H9 (cell line): ENCODE measurements at regions not wholly inside any gene's neighbourhood (a gene's known extent, or its start where the extent isn't known, plus 50 kb on each side); places are given as distances from the start of the nearest gene placed in this dataset.

Source experiments
- DNase-seq: peaks from one replicate; pipeline ENCODE4 v3.0.0-alpha.2; 2017
- H2AFZ ChIP-seq: one replicate; pipeline ENCODE4 v1.6.1; 2013; ENCODE audit warnings: mild to moderate bottlenecking, low read length, control low read depth, moderate library complexity
- H2AK5ac ChIP-seq: 2 replicates; pipeline ENCODE4 v1.6.1; 2013; ENCODE audit warnings: low read length, control low read depth, mixed read lengths; ENCODE audit not compliant: insufficient read length
- H2BK120ac ChIP-seq: one replicate; pipeline ENCODE4 v1.6.1; 2013; ENCODE audit warnings: low read depth, mild to moderate bottlenecking, low read length, control low read depth, inconsistent platforms; ENCODE audit not compliant: poor library complexity, severe bottlenecking
- H2BK12ac ChIP-seq: 2 replicates; pipeline ENCODE4 v1.6.1; 2013; ENCODE audit warnings: low read length, control low read depth, mixed read lengths, low read depth; ENCODE audit not compliant: insufficient read length
- H2BK15ac ChIP-seq: 2 replicates; pipeline ENCODE4 v1.6.1; 2013; ENCODE audit warnings: low read depth, low read length, control low read depth
- H2BK20ac ChIP-seq: one replicate; pipeline ENCODE4 v1.6.1; 2013; ENCODE audit warnings: low read depth, mild to moderate bottlenecking, low read length, control low read depth, inconsistent platforms; ENCODE audit not compliant: poor library complexity, severe bottlenecking
- H2BK5ac ChIP-seq: 2 replicates; pipeline ENCODE4 v1.6.1; 2013; ENCODE audit warnings: low read length, control low read depth, mixed read lengths; ENCODE audit not compliant: insufficient read length
- H3K14ac ChIP-seq: 2 replicates; pipeline ENCODE4 v1.6.1; 2013; ENCODE audit warnings: low read length, control low read depth; ENCODE audit not compliant: insufficient read depth
- H3K18ac ChIP-seq: 2 replicates; pipeline ENCODE4 v1.6.1; 2013; ENCODE audit warnings: low read depth, mild to moderate bottlenecking, mixed read lengths, low read length, control low read depth; ENCODE audit not compliant: insufficient read length
- H3K23ac ChIP-seq: 2 replicates; pipeline ENCODE4 v1.6.1; 2013; ENCODE audit warnings: low read length, control low read depth, mixed read lengths, low read depth; ENCODE audit not compliant: insufficient read length
- H3K23me2 ChIP-seq: 2 replicates; pipeline ENCODE4 v1.6.1; 2013; ENCODE audit warnings: low read depth, mild to moderate bottlenecking, mixed read lengths, low read length, control low read depth; ENCODE audit not compliant: insufficient read length, poor library complexity, severe bottlenecking
- H3K27ac ChIP-seq: 2 replicates; pipeline ENCODE4 v1.5.1; 2013; ENCODE audit warnings: low read length, control low read depth, mixed read lengths, low read depth; ENCODE audit not compliant: insufficient read length
- H3K27me3 ChIP-seq: 2 replicates; pipeline ENCODE4 v1.6.1; 2013; ENCODE audit warnings: low read length, control low read depth, inconsistent platforms; ENCODE audit not compliant: insufficient read depth
- H3K4ac ChIP-seq: 2 replicates; pipeline ENCODE4 v1.6.1; 2013; ENCODE audit warnings: low read depth, mild to moderate bottlenecking, control low read depth, inconsistent platforms, low read length, moderate library complexity
- H3K4me1 ChIP-seq: 2 replicates; pipeline ENCODE4 v1.6.1; 2013; ENCODE audit warnings: low read length, control low read depth, inconsistent platforms; ENCODE audit not compliant: insufficient read depth
- H3K4me2 ChIP-seq: 2 replicates; pipeline ENCODE4 v1.6.1; 2013; ENCODE audit warnings: low read length, control low read depth, mixed read lengths; ENCODE audit not compliant: insufficient read length, insufficient read depth
- H3K56ac ChIP-seq: 2 replicates; pipeline ENCODE4 v1.6.1; 2013; ENCODE audit warnings: low read depth, mild to moderate bottlenecking, mixed read lengths, low read length, control low read depth; ENCODE audit not compliant: insufficient read length
- H3K79me1 ChIP-seq: 2 replicates; pipeline ENCODE4 v1.6.1; 2013; ENCODE audit warnings: low read depth, mild to moderate bottlenecking, moderate library complexity, low read length, control low read depth, inconsistent platforms; ENCODE audit not compliant: insufficient read depth, poor library complexity, severe bottlenecking
- H3K79me2 ChIP-seq: 2 replicates; pipeline ENCODE4 v1.6.1; 2013; ENCODE audit warnings: low read length, control low read depth, inconsistent platforms; ENCODE audit not compliant: insufficient read depth
- H3K9ac ChIP-seq: 2 replicates; pipeline ENCODE4 v1.6.1; 2013; ENCODE audit warnings: low read length, control low read depth, mixed read lengths; ENCODE audit not compliant: insufficient read length; ENCODE audit errors: extremely low read depth
- H3K9me3 ChIP-seq: one replicate; pipeline ENCODE4 v1.6.1; 2013; ENCODE audit warnings: low read depth, low read length, inconsistent platforms; ENCODE audit not compliant: control insufficient read depth
- H3T11ph ChIP-seq: one replicate; pipeline ENCODE4 v1.6.1; 2013; ENCODE audit warnings: mild to moderate bottlenecking, low read length, control low read depth, inconsistent platforms
- H4K20me1 ChIP-seq: one replicate; pipeline ENCODE4 v1.6.1; 2013; ENCODE audit not compliant: control insufficient read depth, insufficient read length, insufficient read depth
- H4K5ac ChIP-seq: 2 replicates; pipeline ENCODE4 v1.6.1; 2013; ENCODE audit warnings: low read depth, mild to moderate bottlenecking, mixed read lengths, low read length, control low read depth; ENCODE audit not compliant: insufficient read length
- H4K8ac ChIP-seq: replicated peaks from 2 replicates; pipeline ENCODE4 v1.6.1; 2013; ENCODE audit warnings: low read length, control low read depth, mixed read lengths, low read depth; ENCODE audit not compliant: insufficient read length
- H4K91ac ChIP-seq: 2 replicates; pipeline ENCODE4 v1.6.1; 2013; ENCODE audit warnings: low read depth, mild to moderate bottlenecking, moderate library complexity, mixed read lengths, low read length, control low read depth; ENCODE audit not compliant: insufficient read length
- H3K27ac Mint-ChIP-seq, 3 experiments: 2 replicates in 2 of 3; 3 replicates in 1 of 3; pipeline ENCODE4 v1.8.0; 2020 to 2021; ENCODE audit warnings: mixed read lengths in 3 of 3, mild to moderate bottlenecking in 1 of 3, moderate library complexity in 1 of 3
- H3K27me3 Mint-ChIP-seq: 2 replicates; pipeline ENCODE4 v1.8.0; 2021; ENCODE audit warnings: low read depth, mild to moderate bottlenecking, moderate library complexity, mixed read lengths
- H3K36me3 Mint-ChIP-seq, 3 experiments: 2 replicates in 2 of 3; 3 replicates in 1 of 3; pipeline ENCODE4 v1.8.0; 2020 to 2021; ENCODE audit warnings: low read depth in 3 of 3, mixed read lengths in 3 of 3; ENCODE audit not compliant: insufficient read depth in 1 of 3
- H3K4me1 Mint-ChIP-seq, 2 experiments: 2 replicates each; pipeline ENCODE4 v1.8.0; 2020; ENCODE audit warnings: mixed read lengths in 2 of 2
- H3K4me3 Mint-ChIP-seq, 2 experiments: 2 replicates in 1 of 2; 3 replicates in 1 of 2; pipeline ENCODE4 v1.8.0; 2020 to 2021; ENCODE audit warnings: mild to moderate bottlenecking in 2 of 2, mixed read lengths in 2 of 2, moderate library complexity in 1 of 2
- H3K9me3 Mint-ChIP-seq, 2 experiments: 2 replicates in 1 of 2; 3 replicates in 1 of 2; pipeline ENCODE4 v1.8.0; 2020; ENCODE audit warnings: mild to moderate bottlenecking in 2 of 2, mixed read lengths in 2 of 2, moderate library complexity in 1 of 2
- CTCF ChIP-seq: fragments of 200-600 bp; sonication (generic); conservative IDR thresholded peaks from 3 replicates; pipeline ENCODE4 v1.8.0; 2021; ENCODE audit warnings: antibody characterized with exemption, mild to moderate bottlenecking
- WGBS: extraction: QIAGEN DNeasy Blood & Tissue Kit; methylation state at CpG from one replicate; pipeline ENCODE4 v1.1.7; 2013; ENCODE audit warnings: missing lambda C conversion rate, low lambda C conversion rate, mixed read lengths; ENCODE audit not compliant: insufficient read length; ENCODE audit errors: extremely low coverage; 5-methylcytosine and 5-hydroxymethylcytosine counted together

GRCh38 chr13:27327633-27328032, 57.0 kb downstream of the RASL11A start:
- H3K4me1 ChIP-seq, result no peaks in the 10 kb centered on the region
- no peak overlapping the region for H2AFZ ChIP-seq
- H3K23me2 ChIP-seq, result no peaks in the 10 kb centered on the region
- H4K8ac ChIP-seq, result no peak overlapping the region
- no peak overlapping the region for H3K14ac ChIP-seq
- Mint-ChIP-seq H3K4me1 (no peaks in the 10 kb centered on the region), H3K4me3 (no peak overlapping the region), H3K27me3 (peaks cover 1% of the 10 kb centered on the region; the same call in 1 of the 2 replicates), H3K9me3 (peaks cover 0 to 7% of the 10 kb centered on the region in 2 experiments; a peak in 3 of 5 replicates), H3K36me3 (no peaks in the 10 kb centered on the region; a peak in 1 of 7 replicates), H3K27ac (no peak overlapping the region)
- H2BK12ac ChIP-seq, result no peak overlapping the region
- H3K4ac ChIP-seq, result no peak overlapping the region
- no peak overlapping the region for H2BK5ac ChIP-seq
- no peak overlapping the region for H3K56ac ChIP-seq
- H3K79me1 ChIP-seq, result no peaks in the 10 kb centered on the region
- TF ChIP-seq CTCF, result no peak
- no peak overlapping the region for H2BK15ac ChIP-seq
- H3K79me2 ChIP-seq, result no peaks in the 10 kb centered on the region
- H3K4me2 ChIP-seq, result no peak overlapping the region
- no peak overlapping the region for H3K18ac ChIP-seq
- H3K27me3 ChIP-seq, result no peaks in the 10 kb centered on the region
- no peak overlapping the region for H2AK5ac ChIP-seq
- H3K27ac ChIP-seq, result no peak overlapping the region
- no peak overlapping the region for H4K5ac ChIP-seq
- no CpG with 5 or more reads among the region's 5 CpGs for WGBS
- DNase-seq, result no peak
- no peaks in the 10 kb centered on the region for H3K9me3 ChIP-seq
- no peak overlapping the region for H3T11ph ChIP-seq
- no peak overlapping the region for H2BK120ac ChIP-seq
- no peak overlapping the region for H2BK20ac ChIP-seq
- no peaks in the 10 kb centered on the region for H4K20me1 ChIP-seq
- H3K23ac ChIP-seq, result no peak overlapping the region
- H3K9ac ChIP-seq, result no peak overlapping the region
- no peak overlapping the region for H4K91ac ChIP-seq
